GM19468 (cell line): ENCODE measurements at regions not wholly inside any gene's neighbourhood (a gene's known extent, or its start where the extent isn't known, plus 50 kb on each side); places are given as distances from the start of the nearest gene placed in this dataset.
"Not testable (repeated sequence)": the region's sequence is repeated elsewhere in the genome, so short reads cannot be mapped to it uniquely, and the experiment has no call there.

Experiments
- ATAC-seq: cut with Tn5 transposase; IDR thresholded peaks from one replicate; pipeline ENCODE4 v1.9.1; 2021; ENCODE audit warnings: mild to moderate bottlenecking, moderate library complexity, moderate number of reproducible peaks; ENCODE audit not compliant: unreplicated experiment; ENCODE audit errors: extremely low read depth

DNA sequence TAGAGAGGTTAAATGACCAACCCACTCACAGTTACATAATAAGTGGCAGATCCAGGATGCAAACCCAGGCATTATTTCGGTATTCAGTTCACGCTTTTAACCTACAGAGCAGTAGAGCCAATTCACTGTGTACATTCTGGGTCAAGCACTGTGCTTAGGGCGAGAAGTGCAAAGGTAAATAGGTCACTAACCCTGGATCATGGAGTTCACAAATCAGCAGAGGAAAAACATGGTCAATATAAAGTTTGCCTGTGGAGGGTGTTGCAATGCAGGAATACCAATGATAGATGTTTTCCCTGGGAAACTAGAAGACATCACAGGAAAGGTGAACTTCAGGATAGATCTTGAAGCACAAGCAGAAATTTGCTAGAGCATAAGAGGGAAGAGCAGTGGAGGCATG lies 253.4 kb upstream of the NFIA start:
- no peak for ATAC-seq

DNA sequence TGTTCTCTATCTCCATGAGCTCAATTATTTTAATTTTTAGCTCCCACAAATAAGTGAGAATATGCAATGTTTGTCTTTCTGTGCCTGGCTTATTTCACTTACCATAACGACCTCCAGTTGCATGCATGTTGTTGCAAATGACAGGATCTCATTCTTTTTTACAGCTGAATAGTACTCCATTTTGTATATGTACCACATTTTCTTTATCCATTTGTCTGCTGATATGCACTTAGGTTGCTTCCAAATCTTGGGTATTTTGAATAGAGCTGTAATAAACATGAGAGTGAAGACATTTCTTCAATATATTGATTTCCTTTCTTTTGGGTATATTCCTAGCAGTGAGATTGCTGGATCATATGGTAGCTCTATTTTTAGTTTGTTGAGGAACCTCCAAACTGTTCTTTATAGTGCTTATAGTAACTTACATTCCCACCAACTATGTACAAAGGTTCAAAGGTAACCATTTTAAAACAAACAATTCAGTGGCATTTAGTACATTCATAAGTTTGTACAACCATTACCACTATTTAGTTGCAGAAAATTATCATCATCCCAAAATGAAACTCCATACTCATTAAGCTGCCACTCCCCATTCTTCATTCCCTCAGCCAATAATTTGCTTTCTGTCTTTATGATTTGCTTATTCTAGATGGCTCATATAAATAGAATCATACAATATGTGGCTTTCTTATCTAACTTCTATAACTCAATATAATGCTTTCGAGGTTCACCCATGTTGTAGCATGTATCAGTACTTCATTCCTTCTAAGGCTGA lies 255.9 kb upstream of the NFIA start:
- ATAC-seq: no peak

DNA sequence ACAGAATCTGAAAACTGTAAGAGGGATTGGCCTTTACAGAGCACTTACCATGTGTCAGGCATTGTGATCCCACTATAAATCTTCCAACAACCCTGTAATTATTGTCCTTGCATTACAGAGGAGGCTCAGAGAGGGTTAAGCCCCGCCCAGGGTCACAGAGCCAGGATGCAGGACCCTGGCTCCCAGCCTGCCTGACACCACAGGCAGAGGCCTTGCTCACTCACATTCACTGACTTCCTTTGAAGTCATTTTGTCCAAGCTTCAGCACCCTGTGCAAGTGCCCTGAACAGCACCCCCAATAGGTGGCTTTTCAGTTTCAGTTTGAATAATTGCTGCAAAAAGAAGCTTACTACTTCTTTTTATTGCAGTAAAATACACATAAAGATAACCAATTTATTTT lies 256.8 kb upstream of the NFIA start:
- ATAC-seq: no peak

DNA sequence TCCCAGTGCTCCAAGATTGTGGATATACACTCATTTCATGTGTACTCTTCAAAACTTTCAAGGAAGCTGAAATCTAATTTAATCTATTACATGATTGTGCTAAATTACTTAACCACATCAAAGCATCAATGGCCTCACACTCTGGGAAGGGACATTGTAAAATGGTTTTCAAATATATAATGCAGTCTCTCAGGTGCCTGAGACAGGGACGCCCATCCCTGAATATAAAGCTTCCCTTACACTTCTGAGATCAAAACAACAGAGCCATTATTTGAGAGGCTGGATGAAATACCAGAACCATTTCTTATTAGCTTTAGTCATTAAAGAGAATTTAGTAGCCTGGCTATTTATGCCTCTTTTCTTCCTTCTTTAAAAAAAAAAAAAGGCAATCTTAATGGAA lies 259.2 kb upstream of the NFIA start:
- no peak for ATAC-seq

DNA sequence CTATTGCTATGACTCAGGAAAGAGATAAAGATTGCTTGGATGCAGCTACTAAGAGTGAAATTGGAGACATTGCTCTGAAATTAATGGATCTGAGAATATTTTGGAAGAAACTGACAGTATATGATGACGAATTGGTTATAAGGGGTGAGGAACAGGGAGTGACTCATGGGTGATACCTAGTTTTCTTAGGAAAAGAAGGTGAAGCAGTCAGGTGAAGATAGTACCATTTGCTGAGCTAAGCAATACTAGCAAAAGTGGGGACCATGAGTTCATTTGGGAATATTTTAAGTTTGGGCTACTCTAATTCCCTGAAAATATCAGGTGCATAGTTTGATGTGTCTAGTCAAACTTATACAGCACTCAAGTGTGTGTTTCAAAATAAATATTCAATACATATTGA lies 260.1 kb upstream of the NFIA start:
- ATAC-seq: no peak

DNA sequence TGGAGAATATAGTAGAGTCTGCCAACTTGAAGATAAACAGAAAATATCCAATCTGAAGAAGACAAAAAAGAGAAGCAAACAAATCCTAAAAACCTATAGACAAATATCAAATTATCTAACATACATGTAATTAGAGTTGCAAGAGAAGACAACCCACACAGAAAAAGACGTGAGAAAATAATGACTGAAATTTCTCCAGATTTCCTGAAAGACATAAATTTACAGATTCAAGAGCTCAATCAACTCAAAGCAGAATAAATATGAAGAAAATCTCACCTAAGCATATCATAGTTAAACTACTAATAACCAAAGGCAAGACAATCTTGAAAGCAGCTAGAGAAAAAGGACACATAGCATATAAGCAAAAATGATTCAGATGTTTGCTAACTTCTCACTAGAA lies 261.2 kb upstream of the NFIA start:
- ATAC-seq: no peak

DNA sequence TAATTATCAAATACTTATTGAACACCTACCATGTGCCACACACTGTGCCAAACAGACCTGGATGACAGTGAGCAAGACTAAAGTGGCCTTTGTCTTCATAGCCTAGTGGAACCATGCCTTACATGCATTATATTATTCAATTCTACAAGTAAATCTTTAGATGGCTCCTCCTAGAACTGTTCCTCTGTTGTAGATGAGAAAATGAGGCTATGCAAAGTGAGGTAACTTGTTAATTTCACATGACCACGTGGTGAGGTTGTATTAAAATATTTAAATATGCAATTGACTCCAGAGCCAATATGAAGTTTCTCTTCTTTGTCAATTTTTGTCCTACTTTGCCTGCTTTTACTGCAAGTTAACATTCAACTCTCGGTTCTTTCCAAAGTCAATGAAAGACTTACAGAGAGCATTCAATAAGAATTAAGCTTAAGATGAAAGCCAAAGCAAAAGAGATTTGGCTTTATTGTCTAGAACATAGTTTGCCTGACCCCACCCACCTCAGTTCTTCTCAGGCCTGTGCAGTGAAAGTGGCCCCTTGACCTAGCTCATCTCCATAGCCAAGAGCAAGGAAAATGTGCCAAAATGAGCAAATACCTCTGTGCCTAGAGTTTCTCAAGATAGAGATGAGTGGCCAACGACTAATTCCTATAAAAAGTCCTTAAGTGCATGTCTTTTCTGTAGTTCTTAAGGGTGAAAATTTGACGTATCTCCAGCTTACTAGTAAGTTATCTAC lies 263.2 kb upstream of the NFIA start:
- no peak for ATAC-seq

DNA sequence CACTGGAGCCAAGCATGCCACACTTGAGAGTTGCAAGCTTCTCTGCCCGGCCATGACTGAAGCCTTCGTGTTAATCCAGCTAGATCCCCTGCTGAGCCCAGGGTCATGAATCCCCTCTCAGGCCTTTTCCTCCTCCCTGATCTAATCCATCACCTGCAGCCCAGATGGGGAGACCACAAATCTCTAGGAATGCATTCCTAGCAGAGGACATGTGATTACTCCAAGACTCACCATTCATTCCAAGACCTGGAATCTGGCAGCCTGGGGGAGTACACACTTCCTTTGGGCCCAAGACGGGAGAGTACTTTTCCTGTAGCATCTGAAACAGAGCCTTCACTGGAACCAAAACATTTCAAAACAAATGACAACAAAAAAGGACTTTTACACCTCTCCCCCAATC lies 269.3 kb upstream of the NFIA start:
- ATAC-seq: no peak

DNA sequence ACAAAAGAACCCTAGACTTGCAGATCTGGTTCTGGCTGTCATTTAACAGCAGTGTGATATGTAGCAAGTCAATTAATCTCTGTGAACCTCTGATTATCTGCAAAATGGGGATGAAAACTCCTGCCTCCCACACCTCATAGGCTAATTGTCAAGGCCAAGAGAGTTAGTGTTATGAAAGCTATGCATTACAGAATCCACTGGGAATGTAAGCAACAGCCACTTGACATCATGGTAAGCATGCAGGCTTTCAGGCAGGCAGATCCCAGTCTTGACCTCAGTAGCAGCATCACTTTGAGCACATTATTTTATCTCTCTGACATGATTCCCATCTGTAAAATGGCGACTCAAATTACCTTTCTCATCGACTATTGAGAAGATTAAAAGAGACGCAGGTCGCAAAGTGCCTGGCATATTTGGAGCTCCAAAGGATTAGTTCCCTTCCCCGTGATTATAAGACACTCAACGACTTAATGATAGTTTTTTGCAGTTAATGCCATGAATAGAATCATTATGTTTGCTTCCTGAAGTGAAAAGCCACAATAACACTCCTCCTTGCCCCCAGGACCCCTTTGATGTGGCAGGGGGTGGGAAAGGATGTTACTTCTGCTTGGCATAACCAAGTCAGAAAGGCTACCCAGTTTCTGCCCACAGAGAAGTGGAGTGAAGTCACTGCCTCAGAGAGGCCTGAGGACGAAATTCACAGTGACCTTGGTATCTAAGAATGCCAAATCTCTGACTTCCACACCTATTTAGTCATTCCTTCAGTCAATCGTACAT lies 273.0 kb upstream of the NFIA start:
- no peak for ATAC-seq

DNA sequence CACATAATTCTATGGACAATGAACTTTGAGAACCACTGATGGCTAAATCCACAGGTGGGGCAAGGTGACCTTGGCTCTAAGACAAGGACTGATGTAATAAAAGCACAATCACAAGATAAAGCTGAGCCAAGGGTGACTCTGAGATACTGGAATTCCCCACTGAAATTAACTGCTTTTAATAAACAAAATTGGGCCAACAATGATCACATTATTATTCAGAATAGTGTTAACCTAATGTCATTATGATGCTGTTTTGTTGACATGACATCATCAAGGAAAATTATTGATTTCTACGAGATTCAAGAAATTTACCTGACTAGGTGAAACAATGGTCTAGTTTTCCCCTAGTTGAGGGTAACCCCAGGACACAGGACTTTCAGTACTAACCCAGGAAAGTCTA lies 273.7 kb upstream of the NFIA start:
- ATAC-seq: no peak

DNA sequence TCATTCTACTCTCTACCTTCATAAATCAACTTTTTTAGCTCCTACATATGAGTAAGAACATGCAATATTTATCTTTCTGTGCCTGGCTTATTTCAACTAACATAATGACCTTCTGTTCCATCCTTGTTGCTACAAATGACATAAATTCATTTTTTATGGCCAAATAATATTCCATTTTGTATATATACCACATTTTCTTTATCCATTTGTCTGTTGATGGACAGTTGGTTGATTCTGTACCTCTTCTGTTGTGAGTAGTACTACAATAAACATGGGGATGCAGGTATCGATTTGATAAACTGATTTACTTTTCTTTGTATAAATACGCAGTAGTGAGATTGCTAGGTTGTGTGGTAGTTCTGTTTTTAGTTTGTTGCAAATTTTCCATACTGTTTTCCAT lies 279.5 kb upstream of the NFIA start:
- ATAC-seq: no peak

DNA sequence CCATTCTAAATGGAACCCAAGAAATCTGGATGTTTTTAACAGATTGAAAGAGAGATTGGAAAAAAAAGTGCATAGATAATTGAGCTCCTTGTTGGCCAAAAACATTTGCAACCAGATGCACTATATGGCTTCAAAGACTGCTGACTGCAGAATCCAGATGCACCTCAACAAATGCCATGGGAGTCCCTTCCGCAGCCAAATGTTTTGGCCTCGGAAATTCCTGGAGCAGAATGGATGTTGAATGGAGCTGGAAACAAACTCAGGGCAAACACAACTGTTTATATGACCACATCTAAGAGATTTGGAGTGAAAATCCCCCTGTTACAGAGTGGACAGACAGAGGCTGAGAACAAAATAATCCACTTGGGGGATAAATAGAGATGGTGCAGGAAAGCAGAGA lies 285.0 kb upstream of the NFIA start:
- ATAC-seq: no peak

DNA sequence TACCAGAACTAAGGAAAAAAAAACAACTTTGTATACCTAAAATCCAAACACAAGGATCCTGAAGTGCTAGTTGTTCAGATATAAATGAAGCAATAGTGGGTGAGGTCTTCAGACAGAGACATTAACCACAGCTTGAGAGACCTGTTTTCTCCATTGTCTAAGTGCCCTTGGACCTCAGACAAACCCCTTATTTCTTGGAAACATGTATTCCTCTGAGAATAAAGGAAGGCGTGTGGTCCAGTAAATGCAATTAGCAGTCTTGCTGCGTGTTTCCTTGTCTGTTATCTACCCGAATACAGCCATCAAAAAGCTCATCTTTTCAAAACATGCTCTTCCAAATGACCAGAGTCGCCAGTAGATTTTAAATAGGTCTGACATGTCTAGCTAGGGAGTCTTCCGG lies 291.1 kb upstream of the NFIA start:
- no peak for ATAC-seq

DNA sequence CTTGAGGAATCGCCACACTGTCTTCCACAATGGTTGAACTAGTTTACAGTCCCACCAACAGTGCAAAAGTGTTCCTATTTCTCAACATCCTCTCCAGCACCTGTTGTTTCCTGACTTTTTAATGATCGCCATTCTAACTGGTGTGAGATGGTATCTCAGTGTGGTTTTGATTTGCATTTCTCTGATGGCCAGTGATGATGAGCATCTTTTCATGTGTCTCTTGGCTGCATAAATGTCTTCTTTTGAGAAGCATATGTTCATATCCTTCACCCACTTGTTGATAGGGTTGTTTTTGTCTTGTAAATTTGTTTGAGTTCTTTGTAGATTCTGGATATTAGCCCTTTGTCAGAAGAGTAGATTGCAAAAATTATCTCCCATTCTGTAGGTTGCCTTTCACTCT lies 309.3 kb upstream of the NFIA start:
- not testable (repeated sequence) for ATAC-seq

DNA sequence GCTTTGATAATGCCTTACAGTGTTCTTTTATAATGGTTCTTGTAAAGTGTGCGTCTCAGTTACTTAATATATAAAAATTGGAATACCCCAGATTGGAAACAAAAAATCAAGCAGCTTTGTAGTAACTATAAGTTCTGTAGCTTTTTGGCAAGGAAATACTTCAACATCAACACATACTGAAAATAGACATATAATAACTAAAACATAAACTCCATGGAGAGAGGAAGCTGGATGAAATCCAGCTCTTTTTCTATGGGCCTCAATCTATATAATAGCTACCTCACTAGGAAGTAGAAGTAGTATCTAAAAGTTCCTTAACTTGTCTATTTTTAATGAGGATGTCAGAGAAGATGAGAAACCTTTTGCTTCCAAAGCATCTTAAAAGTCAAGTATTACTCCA lies 313.3 kb upstream of the NFIA start:
- no peak for ATAC-seq

DNA sequence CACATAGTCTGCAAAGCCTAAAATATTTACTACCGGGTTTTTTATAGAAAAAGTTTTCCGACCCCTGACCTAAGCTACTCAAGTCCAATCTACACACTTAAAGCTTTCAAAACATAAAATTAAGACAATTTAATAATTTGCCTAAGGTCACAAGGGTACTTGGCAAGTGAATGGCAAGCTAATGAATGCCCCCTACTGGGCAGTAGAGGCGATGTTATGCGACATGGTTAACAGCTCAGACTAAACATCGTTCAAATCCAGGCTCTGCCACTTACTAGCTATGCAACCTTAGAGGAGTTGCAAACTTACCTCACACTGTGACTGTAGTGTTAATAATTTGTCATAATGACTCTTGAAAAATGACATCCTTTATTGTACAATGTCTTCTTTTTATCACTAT lies 317.2 kb upstream of the NFIA start:
- no peak for ATAC-seq

DNA sequence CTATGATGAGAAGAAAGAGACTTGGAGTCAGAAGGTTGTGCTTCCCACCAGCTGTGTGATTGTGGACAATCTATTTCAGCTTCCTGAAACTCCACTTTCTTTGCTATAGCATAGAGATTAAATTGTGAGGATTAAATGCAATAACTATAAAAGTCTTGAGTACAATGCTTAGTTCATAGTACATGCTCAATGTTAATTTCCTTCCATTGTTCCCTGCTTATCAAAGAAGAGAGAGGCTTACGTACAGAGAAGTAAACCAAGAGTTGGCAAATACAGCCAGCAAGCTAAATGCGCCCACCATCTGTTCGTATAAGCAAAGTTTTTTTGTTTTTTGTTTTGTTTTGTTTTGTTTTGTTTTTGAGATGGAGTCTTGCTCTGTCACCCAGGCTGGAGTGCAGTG lies 317.9 kb upstream of the NFIA start:
- no peak for ATAC-seq

DNA sequence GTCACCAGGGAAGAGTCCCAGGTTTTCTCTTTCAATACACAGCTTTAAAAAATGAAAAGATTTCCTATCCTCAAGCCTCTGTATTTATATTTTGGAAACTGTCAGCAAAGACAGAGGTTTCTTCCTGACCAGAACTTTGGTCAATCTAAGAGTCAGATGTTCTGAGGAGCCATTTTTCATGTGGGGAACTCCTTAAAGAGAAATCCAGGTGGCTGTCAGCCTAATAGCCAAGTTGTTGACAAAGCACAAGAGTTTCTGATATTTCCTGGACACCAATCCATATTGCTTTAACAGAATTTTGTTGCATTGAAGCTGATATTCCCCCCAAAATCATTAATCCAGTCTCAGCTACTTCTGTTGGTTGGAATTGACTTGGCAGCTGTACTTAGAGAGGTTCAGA lies 318.6 kb upstream of the NFIA start:
- no peak for ATAC-seq

DNA sequence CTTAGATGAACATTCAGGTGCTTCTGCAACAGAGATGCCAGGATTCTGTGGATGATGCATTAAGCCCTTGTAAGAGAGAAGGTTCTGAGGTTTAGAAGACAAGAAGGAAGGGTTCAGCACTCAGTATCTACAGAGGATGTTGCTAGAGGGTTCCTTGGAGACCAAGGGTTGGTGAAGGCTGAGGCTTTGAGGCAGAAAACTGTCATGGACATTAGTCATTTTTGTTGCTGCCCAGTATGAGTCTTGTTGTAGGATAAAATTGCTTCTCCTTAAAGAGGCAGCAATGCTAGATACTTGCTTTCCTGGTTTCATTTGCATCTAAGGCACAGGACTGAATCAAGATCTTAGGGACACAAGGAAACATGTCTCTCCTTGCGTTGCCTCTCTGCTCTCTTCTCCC lies 319.4 kb upstream of the NFIA start:
- no peak for ATAC-seq

DNA sequence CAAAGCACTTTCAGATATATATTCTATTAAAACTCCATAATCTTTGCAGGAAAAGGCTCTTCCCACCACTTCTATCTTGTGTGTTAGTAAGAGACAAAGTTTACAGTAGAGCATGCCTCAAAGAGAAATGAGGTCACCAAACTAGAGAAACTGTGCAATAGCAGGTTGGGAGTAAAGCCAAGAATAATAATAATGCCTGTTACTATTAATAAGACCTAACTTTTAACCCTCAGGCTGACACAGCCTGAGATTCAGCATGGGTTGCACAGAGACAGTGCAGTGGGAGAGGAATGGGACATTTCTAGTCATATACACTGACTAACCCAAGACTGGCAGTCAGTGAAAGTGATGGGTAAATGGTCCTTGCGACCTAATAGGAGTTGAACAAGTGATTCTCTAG lies 320.2 kb upstream of the NFIA start:
- no peak for ATAC-seq

DNA sequence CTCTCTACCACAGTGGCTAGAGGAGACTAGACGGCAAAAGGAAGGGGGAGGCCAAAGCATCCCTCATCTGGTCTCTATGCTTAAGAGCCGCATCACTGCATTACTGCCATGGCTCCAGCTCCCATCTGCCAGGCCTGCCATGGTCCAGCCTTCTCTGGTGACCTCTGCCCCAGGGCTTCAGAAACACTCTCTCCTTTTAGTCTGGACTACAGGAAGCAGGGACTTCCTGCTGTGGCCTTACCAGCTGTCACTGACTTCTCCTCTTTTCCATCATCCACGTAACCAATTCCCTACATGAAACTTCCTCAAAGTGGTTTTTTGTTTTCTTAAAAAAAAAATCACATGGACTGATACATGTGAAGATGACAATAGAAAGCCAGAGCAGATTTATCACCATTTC lies 323.1 kb upstream of the NFIA start:
- no peak for ATAC-seq
